CD14-positive monocyte (primary cell): ENCODE measurements at regions not wholly inside any gene's neighbourhood (a gene's known extent, or its start where the extent isn't known, plus 50 kb on each side); places are given as distances from the start of the nearest gene placed in this dataset.

ENCODE experiments used
- DNase-seq, 3 donors: peaks; one replicate each; pipeline ENCODE4 v3.0.0-alpha.2; 2011 to 2022
- H2AFZ ChIP-seq: 2 replicates; pipeline ENCODE4 v1.6.0; 2012; ENCODE audit warnings: mild to moderate bottlenecking, low read depth, low read length, inconsistent platforms; ENCODE audit not compliant: insufficient read depth, poor library complexity, severe bottlenecking
- H3K27ac ChIP-seq, 2 donors: 1 replicate in 1 of 2; 2 replicates in 1 of 2; pipeline ENCODE4 v1.5.1; 2012 to 2013; ENCODE audit warnings: low read length in 2 of 2, control low read depth in 1 of 2, inconsistent platforms in 1 of 2, low read depth in 1 of 2, mild to moderate bottlenecking in 1 of 2
- H3K27me3 ChIP-seq, 2 donors: one replicate each; pipeline versions ENCODE4 v1.6.0 to v1.6.1; 2011 to 2013; ENCODE audit warnings: low read length in 2 of 2; ENCODE audit not compliant: control insufficient read depth in 2 of 2, insufficient read depth in 2 of 2
- H3K36me3 ChIP-seq, 2 donors: replicated peaks in 1 of 2; 1 replicate in 1 of 2; 2 replicates in 1 of 2; pipeline versions ENCODE4 v1.5.1 to v1.6.1; 2012 to 2013; ENCODE audit warnings: low read length in 2 of 2, control low read depth in 1 of 2, inconsistent platforms in 1 of 2, mild to moderate bottlenecking in 1 of 2; ENCODE audit not compliant: insufficient read depth in 2 of 2, control insufficient read depth in 1 of 2
- H3K4me1 ChIP-seq, 2 donors: 1 replicate in 1 of 2; 2 replicates in 1 of 2; pipeline versions ENCODE4 v1.5.1 to v1.6.1; 2012 to 2013; ENCODE audit warnings: low read length in 2 of 2, control low read depth in 1 of 2, inconsistent platforms in 1 of 2, mild to moderate bottlenecking in 1 of 2, moderate library complexity in 1 of 2; ENCODE audit not compliant: insufficient read depth in 2 of 2, control insufficient read depth in 1 of 2
- H3K4me2 ChIP-seq: replicated peaks from 2 replicates; pipeline ENCODE3; 2012; ENCODE audit warnings: low read length, moderate library complexity, mild to moderate bottlenecking; ENCODE audit not compliant: poor library complexity, severe bottlenecking; ENCODE audit errors: extremely low read depth
- H3K4me3 ChIP-seq, 3 experiments: fragments of 200-600 bp in 1 of 3; sonication (generic) in 1 of 3; replicated peaks in 1 of 3; 1 replicate in 2 of 3; 2 replicates in 1 of 3; pipeline ENCODE4 v1.5.1; 2011 to 2013; ENCODE audit warnings: low read length in 3 of 3, mild to moderate bottlenecking in 3 of 3, control low read depth in 2 of 3, low read depth in 2 of 3, inconsistent platforms in 1 of 3, moderate library complexity in 1 of 3
- H3K79me2 ChIP-seq: 2 replicates; pipeline ENCODE4 v1.6.0; 2012; ENCODE audit warnings: mild to moderate bottlenecking, control low read depth, inconsistent platforms, low read length, moderate library complexity; ENCODE audit not compliant: insufficient read depth
- H3K9ac ChIP-seq: 2 replicates; pipeline ENCODE4 v1.6.0; 2017; ENCODE audit warnings: low read length, mild to moderate bottlenecking; ENCODE audit not compliant: insufficient read depth, poor library complexity, severe bottlenecking
- H3K9me3 ChIP-seq, 2 donors: replicated peaks in 1 of 2; 1 replicate in 1 of 2; 2 replicates in 1 of 2; pipeline versions ENCODE4 v1.5.1 to v1.6.1; 2012 to 2013; ENCODE audit warnings: low read length in 2 of 2, control low read depth in 1 of 2; ENCODE audit not compliant: control insufficient read depth in 1 of 2, insufficient read depth in 1 of 2
- H4K20me1 ChIP-seq: 2 replicates; pipeline ENCODE4 v1.6.0; 2012; ENCODE audit warnings: mild to moderate bottlenecking, low read length, control low read depth, moderate library complexity; ENCODE audit not compliant: insufficient read depth
- H3K27ac Mint-ChIP-seq, 7 donors: one replicate each; pipeline ENCODE4 v1.8.0; 2020; ENCODE audit warnings: mild to moderate bottlenecking in 7 of 7, mixed read lengths in 7 of 7, moderate library complexity in 6 of 7, inconsistent platforms in 2 of 7
- H3K27me3 Mint-ChIP-seq, 3 donors: one replicate each; pipeline ENCODE4 v1.8.0; 2021 to 2022; ENCODE audit warnings: low read depth in 3 of 3, mild to moderate bottlenecking in 3 of 3, mixed read lengths in 3 of 3, moderate library complexity in 3 of 3, inconsistent platforms in 1 of 3
- H3K36me3 Mint-ChIP-seq, 2 donors: one replicate each; pipeline ENCODE4 v1.8.0; 2020; ENCODE audit warnings: mixed read lengths in 2 of 2, inconsistent platforms in 1 of 2, mild to moderate bottlenecking in 1 of 2
- H3K4me1 Mint-ChIP-seq: one replicate; pipeline ENCODE4 v1.8.0; 2020; ENCODE audit warnings: mild to moderate bottlenecking, mixed read lengths
- H3K4me3 Mint-ChIP-seq, 2 donors: one replicate each; pipeline ENCODE4 v1.8.0; 2020; ENCODE audit warnings: mild to moderate bottlenecking in 2 of 2, mixed read lengths in 2 of 2, moderate library complexity in 1 of 2
- H3K9me3 Mint-ChIP-seq, 7 donors: one replicate each; pipeline ENCODE4 v1.8.0; 2020 to 2022; ENCODE audit warnings: mixed read lengths in 7 of 7, mild to moderate bottlenecking in 6 of 7, moderate library complexity in 6 of 7, inconsistent platforms in 2 of 7
- WGBS: methylation state at CpG from one replicate; pipeline ENCODE4 v1.1.5; 2013; ENCODE audit warnings: missing lambda C conversion rate; ENCODE audit not compliant: insufficient coverage; 5-methylcytosine and 5-hydroxymethylcytosine counted together
- intact Hi-C, 2 donors: fragments of 100-400 bp; cut with micrococcal nuclease; formaldehyde crosslinking; loops; one replicate each; pipeline versions ENCODE4 v1.15.0 to v1.15.1; 2023
- TF ChIP-seq, protein P1 (sequence below): fragments of 200-600 bp; IDR thresholded peaks from one replicate; pipeline ENCODE4 v1.8.0; 2022; ENCODE audit warnings: antibody characterized with exemption, mild to moderate bottlenecking

DNA sequence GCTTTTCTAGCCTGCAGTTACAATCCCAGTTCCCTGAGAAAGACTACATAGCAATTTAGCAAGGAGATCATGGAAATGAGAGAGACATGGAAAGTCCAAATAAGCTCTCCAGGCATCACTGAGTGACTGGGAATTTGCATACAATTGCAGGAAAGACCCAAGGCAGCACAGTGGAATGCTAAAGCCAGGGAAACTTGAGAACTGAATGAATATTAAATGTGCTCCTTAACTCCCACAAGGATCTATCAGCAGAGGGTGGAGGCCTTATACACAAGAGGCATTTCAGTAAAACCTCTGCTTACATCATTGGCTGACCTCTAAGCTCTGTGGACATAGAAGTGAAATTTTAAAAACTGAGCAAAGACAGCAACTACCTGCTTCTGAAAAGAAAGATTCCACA, 355.6 kb upstream of the DAB2 start:
- TF ChIP-seq, protein P1, sequence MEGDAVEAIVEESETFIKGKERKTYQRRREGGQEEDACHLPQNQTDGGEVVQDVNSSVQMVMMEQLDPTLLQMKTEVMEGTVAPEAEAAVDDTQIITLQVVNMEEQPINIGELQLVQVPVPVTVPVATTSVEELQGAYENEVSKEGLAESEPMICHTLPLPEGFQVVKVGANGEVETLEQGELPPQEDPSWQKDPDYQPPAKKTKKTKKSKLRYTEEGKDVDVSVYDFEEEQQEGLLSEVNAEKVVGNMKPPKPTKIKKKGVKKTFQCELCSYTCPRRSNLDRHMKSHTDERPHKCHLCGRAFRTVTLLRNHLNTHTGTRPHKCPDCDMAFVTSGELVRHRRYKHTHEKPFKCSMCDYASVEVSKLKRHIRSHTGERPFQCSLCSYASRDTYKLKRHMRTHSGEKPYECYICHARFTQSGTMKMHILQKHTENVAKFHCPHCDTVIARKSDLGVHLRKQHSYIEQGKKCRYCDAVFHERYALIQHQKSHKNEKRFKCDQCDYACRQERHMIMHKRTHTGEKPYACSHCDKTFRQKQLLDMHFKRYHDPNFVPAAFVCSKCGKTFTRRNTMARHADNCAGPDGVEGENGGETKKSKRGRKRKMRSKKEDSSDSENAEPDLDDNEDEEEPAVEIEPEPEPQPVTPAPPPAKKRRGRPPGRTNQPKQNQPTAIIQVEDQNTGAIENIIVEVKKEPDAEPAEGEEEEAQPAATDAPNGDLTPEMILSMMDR: no peak
- intact Hi-C loops: no loop called here

GRCh38 chr5:39779831-39780230, 355.1 kb upstream of the DAB2 start:
- H3K36me3 Mint-ChIP-seq: no peaks in the 10 kb centered on the region
- H3K27ac Mint-ChIP-seq: no peak overlapping the region
- no peaks in the 10 kb centered on the region for H3K27me3 ChIP-seq
- TF ChIP-seq, protein P1: no peak
- WGBS: no CpG with 5 or more reads among the region's 1 CpG
- peaks cover 4 to 9% (median 4%) of the 10 kb centered on the region in 3 donors for H3K27me3 Mint-ChIP-seq
- H3K9me3 Mint-ChIP-seq: peaks cover 0 to 5% (median 0%) of the 10 kb centered on the region in 7 donors
- intact Hi-C loops: no loop called here
- no peaks in the 10 kb centered on the region for H4K20me1 ChIP-seq
- H2AFZ ChIP-seq: no peak overlapping the region
- no peak overlapping the region for H3K4me2 ChIP-seq
- no peaks in the 10 kb centered on the region for H3K79me2 ChIP-seq
- no peaks in the 10 kb centered on the region for H3K9me3 ChIP-seq
- no peak overlapping the region for H3K4me3 ChIP-seq
- DNase-seq: no peak
- no peak overlapping the region for H3K4me3 Mint-ChIP-seq
- H3K9ac ChIP-seq: no peak overlapping the region
- no peak overlapping the region for H3K27ac ChIP-seq
- H3K4me1 ChIP-seq: no peaks in the 10 kb centered on the region
- H3K4me1 Mint-ChIP-seq: no peaks in the 10 kb centered on the region
- no peaks in the 10 kb centered on the region for H3K36me3 ChIP-seq

More for the DNA sequence above, 355.6 kb upstream of the DAB2 start:
- peaks cover 4 to 9% (median 4%) of the 10 kb centered on the region in 3 donors for H3K27me3 Mint-ChIP-seq
- Histone ChIP-seq H3K9ac (no peak overlapping the region), H3K36me3 (no peaks in the 10 kb centered on the region), H3K4me1 (no peaks in the 10 kb centered on the region), H3K79me2 (no peaks in the 10 kb centered on the region), H3K4me2 (no peak overlapping the region), H3K9me3 (peaks cover 0 to 1% of the 10 kb centered on the region in 2 donors), H3K4me3 (no peak overlapping the region), H3K27ac (no peak overlapping the region), H3K27me3 (no peaks in the 10 kb centered on the region), H2AFZ (no peak overlapping the region), H4K20me1 (no peaks in the 10 kb centered on the region)
- no peak overlapping the region for H3K27ac Mint-ChIP-seq
- peaks cover 0 to 5% (median 0%) of the 10 kb centered on the region in 7 donors for H3K9me3 Mint-ChIP-seq
- DNase-seq: no peak
- no peak overlapping the region for H3K4me3 Mint-ChIP-seq
- H3K4me1 Mint-ChIP-seq: no peaks in the 10 kb centered on the region
- H3K36me3 Mint-ChIP-seq: no peaks in the 10 kb centered on the region
